H1 (cell line): ENCODE measurements at regions not wholly inside any gene's neighbourhood (a gene's known extent, or its start where the extent isn't known, plus 50 kb on each side); places are given as distances from the start of the nearest gene placed in this dataset.

Experiments used
- CTCF ChIA-PET: fragments of 300-600 bp; sonication (Branson Sonifier 250); formaldehyde crosslinking; loops from one replicate; lab custom pipeline; 2021; ENCODE audit not compliant: partially characterized antibody; lab: Charles Lee
- POLR2A ChIA-PET: fragments of 300-600 bp; sonication (Branson Sonifier 250); formaldehyde crosslinking; loops from one replicate; lab custom pipeline; 2021; ENCODE audit warnings: inconsistent platforms; ENCODE audit not compliant: partially characterized antibody; lab: Charles Lee
- DNase-seq, 2 experiments: peaks; one replicate each; pipeline versions ENCODE4 v3.0.0 to v3.0.0-alpha.2; 2010 to 2022; ENCODE audit warnings: low spot score in 2 of 2, low read depth in 1 of 2, mixed read lengths in 1 of 2
- FAIRE-seq: peaks from 2 replicates; lab custom pipeline; 2011; peaks lifted over from hg19 to GRCh38; lab: Jason Lieb, UNC
- H2AFZ ChIP-seq: 2 replicates; pipeline ENCODE4 v1.8.1; 2012; ENCODE audit warnings: low read length, inconsistent platforms
- H2AK5ac ChIP-seq: 2 replicates; pipeline ENCODE4 v1.6.1; 2013; ENCODE audit warnings: low read depth, low read length
- H2BK120ac ChIP-seq: replicated peaks from 2 replicates; pipeline ENCODE3; 2013; ENCODE audit warnings: low read depth, low read length, inconsistent platforms
- H2BK12ac ChIP-seq: 2 replicates; pipeline ENCODE4 v1.6.1; 2013; ENCODE audit warnings: low read depth, low read length
- H2BK15ac ChIP-seq: 2 replicates; pipeline ENCODE4 v1.6.1; 2013; ENCODE audit warnings: low read length
- H2BK20ac ChIP-seq: 2 replicates; pipeline ENCODE4 v1.6.1; 2013; ENCODE audit warnings: low read length
- H2BK5ac ChIP-seq: 2 replicates; pipeline ENCODE4 v1.6.1; 2013; ENCODE audit warnings: low read depth, low read length
- H3K14ac ChIP-seq: 2 replicates; pipeline ENCODE4 v1.6.1; 2013; ENCODE audit warnings: inconsistent platforms; ENCODE audit not compliant: insufficient read length
- H3K18ac ChIP-seq: 2 replicates; pipeline ENCODE4 v1.6.1; 2013; ENCODE audit warnings: low read length; ENCODE audit errors: extremely low read depth
- H3K23ac ChIP-seq: 2 replicates; pipeline ENCODE4 v1.6.1; 2013; ENCODE audit warnings: inconsistent platforms; ENCODE audit not compliant: insufficient read length
- H3K23me2 ChIP-seq: 2 replicates; pipeline ENCODE4 v1.6.1; 2013; ENCODE audit warnings: low read depth, low read length
- H3K27ac ChIP-seq: 2 replicates; pipeline ENCODE4 v1.6.1; 2011; ENCODE audit warnings: low read depth, low read length, inconsistent platforms
- H3K27me3 ChIP-seq, 4 experiments: replicated peaks in 1 of 4; 1 replicate in 1 of 4; 2 replicates in 3 of 4; pipeline versions ENCODE4 v1.6.1 to v1.8.1; 2011 to 2013; ENCODE audit warnings: low read length in 3 of 4, mild to moderate bottlenecking in 3 of 4, inconsistent platforms in 2 of 4, mixed read lengths in 2 of 4, moderate library complexity in 1 of 4; ENCODE audit not compliant: control insufficient read depth in 3 of 4, insufficient read depth in 3 of 4; ENCODE audit errors: extremely low read depth in 1 of 4
- H3K36me3 ChIP-seq, 4 experiments: 2 replicates each; pipeline versions ENCODE4 v1.6.1 to v1.8.1; 2011 to 2013; ENCODE audit warnings: mild to moderate bottlenecking in 4 of 4, low read length in 3 of 4, moderate library complexity in 2 of 4, control low read depth in 1 of 4, inconsistent platforms in 1 of 4; ENCODE audit not compliant: insufficient read depth in 4 of 4, control insufficient read depth in 2 of 4
- H3K4ac ChIP-seq: replicated peaks from 2 replicates; pipeline ENCODE3; 2013; ENCODE audit warnings: low read length, low read depth, mixed read lengths, inconsistent platforms; ENCODE audit not compliant: insufficient read length
- H3K4me1 ChIP-seq, 4 experiments: replicated peaks in 1 of 4; 1 replicate in 1 of 4; 2 replicates in 3 of 4; pipeline versions ENCODE4 v1.6.1 to v1.8.1; 2011 to 2013; ENCODE audit warnings: low read length in 3 of 4, inconsistent platforms in 2 of 4, mixed read lengths in 1 of 4; ENCODE audit not compliant: insufficient read depth in 4 of 4, control insufficient read depth in 3 of 4
- H3K4me2 ChIP-seq, 2 experiments: 2 replicates each; pipeline versions ENCODE4 v1.6.1 to v1.8.1; 2011 to 2013; ENCODE audit warnings: low read depth in 2 of 2, low read length in 2 of 2, control low read depth in 1 of 2, inconsistent platforms in 1 of 2, mild to moderate bottlenecking in 1 of 2; ENCODE audit not compliant: insufficient read depth in 1 of 2
- H3K4me3 ChIP-seq, 4 experiments: fragments of 200-600, 300-600 bp in 1 of 4; sonication (generic), shearing (Covaris generic), sonication (Bioruptor Twin) in 1 of 4; 2 replicates each; pipeline versions ENCODE4 v1.5.1 to v1.8.1; 2011 to 2016; ENCODE audit warnings: low read length in 4 of 4, low read depth in 3 of 4, control low read depth in 2 of 4, inconsistent platforms in 2 of 4, mild to moderate bottlenecking in 2 of 4, mixed read lengths in 1 of 4, moderate library complexity in 1 of 4; ENCODE audit not compliant: insufficient read depth in 2 of 4; ENCODE audit errors: extremely low read depth in 1 of 4
- H3K56ac ChIP-seq: replicated peaks from 2 replicates; pipeline ENCODE3; 2013; ENCODE audit warnings: low read depth, mild to moderate bottlenecking, mixed read lengths, low read length, inconsistent platforms; ENCODE audit not compliant: insufficient read length
- H3K79me1 ChIP-seq: 2 replicates; pipeline ENCODE4 v1.6.1; 2013; ENCODE audit warnings: low read depth, low read length, control low read depth
- H3K79me2 ChIP-seq, 2 experiments: 2 replicates each; pipeline versions ENCODE4 v1.6.1 to v1.8.1; 2012 to 2013; ENCODE audit warnings: low read length in 2 of 2, mild to moderate bottlenecking in 2 of 2, inconsistent platforms in 1 of 2; ENCODE audit not compliant: insufficient read depth in 2 of 2, control insufficient read depth in 1 of 2
- H3K9ac ChIP-seq, 4 experiments: replicated peaks in 1 of 4; 1 replicate in 1 of 4; 2 replicates in 3 of 4; pipeline versions ENCODE4 v1.6.1 to v1.8.1; 2011 to 2013; ENCODE audit warnings: low read depth in 3 of 4, low read length in 3 of 4, control low read depth in 2 of 4, mild to moderate bottlenecking in 2 of 4, moderate library complexity in 2 of 4, inconsistent platforms in 1 of 4; ENCODE audit errors: extremely low read depth in 1 of 4
- H3K9me3 ChIP-seq, 2 experiments: 2 replicates each; pipeline versions ENCODE4 v1.6.1 to v1.8.1; 2012 to 2013; ENCODE audit warnings: mild to moderate bottlenecking in 2 of 2, moderate library complexity in 2 of 2, control low read depth in 1 of 2, inconsistent platforms in 1 of 2, low read depth in 1 of 2, low read length in 1 of 2, mixed read lengths in 1 of 2; ENCODE audit not compliant: insufficient read depth in 2 of 2
- H4K20me1 ChIP-seq, 2 experiments: replicated peaks in 1 of 2; 2 replicates each; pipeline versions ENCODE3 to v1.8.1; 2011 to 2013; ENCODE audit warnings: inconsistent platforms in 2 of 2, low read length in 2 of 2, mild to moderate bottlenecking in 1 of 2; ENCODE audit not compliant: insufficient read depth in 2 of 2, control insufficient read depth in 1 of 2
- H4K5ac ChIP-seq: 2 replicates; pipeline ENCODE4 v1.6.1; 2013; ENCODE audit warnings: low read length, low read depth, mixed read lengths, inconsistent platforms; ENCODE audit not compliant: insufficient read length
- H4K8ac ChIP-seq: 2 replicates; pipeline ENCODE4 v1.8.0; 2013; ENCODE audit warnings: mild to moderate bottlenecking, moderate library complexity, low read length, inconsistent platforms; ENCODE audit not compliant: insufficient read depth; ENCODE audit errors: extremely low read depth
- H4K91ac ChIP-seq: replicated peaks from 2 replicates; pipeline ENCODE3; 2013; ENCODE audit warnings: low read length, mixed read lengths, inconsistent platforms; ENCODE audit not compliant: insufficient read length
- ASH2L ChIP-seq: fragments of 200-600, 300-600 bp; sonication (generic); IDR thresholded peaks from one replicate; pipeline ENCODE4 v1.7.1; 2017; ENCODE audit warnings: low read length
- BCL11A ChIP-seq, 2 experiments: IDR thresholded peaks; one replicate each; pipeline ENCODE4 v1.6.1; 2011; ENCODE audit warnings: low read depth in 2 of 2, low read length in 2 of 2, mild to moderate bottlenecking in 2 of 2
- CBX8 ChIP-seq: fragments of 300-800, 300-1000 bp; sonication (generic); IDR thresholded peaks from 2 replicates; pipeline ENCODE4 v1.7.1; 2016; ENCODE audit warnings: low read depth, low read length, borderline replicate concordance
- CEBPB ChIP-seq: IDR thresholded peaks from 2 replicates; pipeline ENCODE4 v1.6.1; 2012; ENCODE audit warnings: low read depth, low read length
- CHD2 ChIP-seq: IDR thresholded peaks from 2 replicates; pipeline ENCODE4 v1.6.1; 2012; ENCODE audit warnings: low read length, improper control_type of control experiment
- CREB1 ChIP-seq: IDR thresholded peaks from 2 replicates; pipeline ENCODE4 v1.6.1; 2012; ENCODE audit warnings: inconsistent platforms
- EZH2 ChIP-seq: fragments of 200-600 bp; sonication (generic); IDR thresholded peaks from 2 replicates; pipeline ENCODE4 v1.7.1; 2012; ENCODE audit warnings: low read depth, mild to moderate bottlenecking, moderate library complexity, low read length, inconsistent platforms; ENCODE audit not compliant: severe bottlenecking
- RXRA ChIP-seq: IDR thresholded peaks from 2 replicates; pipeline ENCODE4 v1.6.1; 2011; ENCODE audit warnings: low read depth, mild to moderate bottlenecking, low read length, moderate library complexity; ENCODE audit not compliant: insufficient read depth
- SP2 ChIP-seq: IDR thresholded peaks from 2 replicates; pipeline ENCODE4 v1.6.1; 2012; ENCODE audit warnings: mild to moderate bottlenecking, low read length, inconsistent platforms
- USF2 ChIP-seq: IDR thresholded peaks from 2 replicates; pipeline ENCODE4 v1.6.1; 2011; ENCODE audit warnings: low read length, improper control_type of control experiment
- ZNF274 ChIP-seq: IDR thresholded peaks from 2 replicates; pipeline ENCODE4 v1.7.0; 2012; ENCODE audit warnings: low read length, borderline replicate concordance; ENCODE audit errors: extremely low read depth
- WGBS, 2 experiments: shearing (Covaris generic) in 1 of 2; methylation state at CpG; one replicate each; pipeline versions ENCODE4 v1.1.6 to v1.1.7; 2013 to 2015; ENCODE audit warnings: low lambda C conversion rate in 2 of 2, mixed read lengths in 2 of 2, inconsistent platforms in 1 of 2, low coverage in 1 of 2, missing lambda C conversion rate in 1 of 2; ENCODE audit not compliant: insufficient replicate concordance in 2 of 2, insufficient coverage in 1 of 2, insufficient read length in 1 of 2; ENCODE audit errors: extremely low coverage in 1 of 2, missing lambda C conversion rate in 1 of 2; 5-methylcytosine and 5-hydroxymethylcytosine counted together

DNA sequence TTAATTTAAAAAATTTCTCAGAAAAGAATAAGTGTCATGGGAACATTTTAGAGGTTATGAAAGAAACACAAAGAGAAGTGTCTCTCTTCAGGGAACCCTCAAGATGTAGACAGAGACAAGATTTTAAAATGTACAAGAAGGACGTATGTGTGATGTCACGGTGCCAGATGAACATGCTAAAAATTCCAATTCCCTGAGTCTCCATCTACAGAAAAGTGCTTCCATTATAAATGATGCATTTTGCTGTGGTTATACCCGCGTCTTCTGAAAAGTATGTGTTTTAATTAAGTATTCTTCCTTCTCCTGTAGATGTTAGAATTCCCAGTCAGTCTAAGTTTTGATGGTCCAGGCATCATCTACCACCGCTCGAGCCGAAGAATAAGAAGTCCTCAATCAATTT, 489.1 kb downstream of the PREX1 start:
- no peak for DNase-seq
- no peak for FAIRE-seq
- no peak overlapping the region for H4K5ac ChIP-seq
- POLR2A ChIA-PET, result no interaction called here
- no peak overlapping the region for H2BK12ac ChIP-seq
- no peak overlapping the region for H3K4me2 ChIP-seq
- no peak overlapping the region for H2AK5ac ChIP-seq
- H4K20me1 ChIP-seq, result no peaks in the 10 kb centered on the region
- no peak overlapping the region for H3K4ac ChIP-seq
- no peak overlapping the region for H3K14ac ChIP-seq
- H2AFZ ChIP-seq, result no peak overlapping the region
- no peak overlapping the region for H4K91ac ChIP-seq
- H2BK20ac ChIP-seq, result no peak overlapping the region
- H3K56ac ChIP-seq, result no peak overlapping the region
- peaks cover 0 to 8% (median 0%) of the 10 kb centered on the region in 4 experiments; a peak in 1 of 7 replicates for H3K4me1 ChIP-seq
- no peak overlapping the region for H3K27ac ChIP-seq
- H2BK15ac ChIP-seq, result no peak overlapping the region
- no peak overlapping the region for H3K23ac ChIP-seq
- WGBS, 2 experiments, result 96% methylated on average over 7 of the region's 7 CpGs; no CpG with 5 or more reads in 1 of the 2 experiments
- no peaks in the 10 kb centered on the region for H3K79me1 ChIP-seq
- no peaks in the 10 kb centered on the region for H3K36me3 ChIP-seq
- CTCF ChIA-PET, result interaction anchor here (0.9 to 2.2 kb wide), 5 partner anchors 9 to 661 kb away, joined by 4 to 10 read pairs (median 5); no protein-coding TSS in a partner anchor
- no peak overlapping the region for H4K8ac ChIP-seq
- H2BK120ac ChIP-seq, result no peak overlapping the region
- no peaks in the 10 kb centered on the region for H3K23me2 ChIP-seq
- no peak overlapping the region for H3K9ac ChIP-seq
- no peaks in the 10 kb centered on the region for H3K79me2 ChIP-seq
- no peaks in the 10 kb centered on the region for H3K9me3 ChIP-seq
- H3K4me3 ChIP-seq, result no peak overlapping the region
- H3K27me3 ChIP-seq, result no peaks in the 10 kb centered on the region
- H2BK5ac ChIP-seq, result no peak overlapping the region
- no peak overlapping the region for H3K18ac ChIP-seq
- no peak for TF ChIP-seq USF2
- TF ChIP-seq SP2, result no peak
- no peak for TF ChIP-seq BCL11A (IDR thresholded peaks at IDR 0.05; ENCODE audit: low read depth in 2 of 2, low read length in 2 of 2)
- TF ChIP-seq CEBPB, result no peak
- TF ChIP-seq ZNF274, result no peak
- no peak for TF ChIP-seq CHD2
- no peak for TF ChIP-seq ASH2L
- no peak for TF ChIP-seq EZH2
- TF ChIP-seq CBX8, result no peak
- no peak for TF ChIP-seq CREB1
- no peak for TF ChIP-seq RXRA
